Ovary (tissue), 3 donors: ENCODE measurements at regions not wholly inside any gene's neighbourhood (a gene's known extent, or its start where the extent isn't known, plus 50 kb on each side); places are given as distances from the start of the nearest gene placed in this dataset.

ENCODE experiments used
- CTCF ChIP-seq, 3 donors: fragments of 450-650 bp in 2 of 3; fragments of 200-600 bp in 1 of 3; IDR thresholded peaks; one replicate each; pipeline versions ENCODE4 v1.5.1 to v1.8.0; 2016 to 2022; ENCODE audit warnings: antibody characterized with exemption in 3 of 3, mild to moderate bottlenecking in 1 of 3
- EP300 ChIP-seq: sonication (generic); formaldehyde crosslinking; IDR thresholded peaks from one replicate; pipeline ENCODE4 v1.6.1; 2017; ENCODE audit warnings: antibody characterized with exemption
- POLR2A ChIP-seq: fragments of 450-650 bp; IDR thresholded peaks from one replicate; pipeline ENCODE4 v1.6.1; 2017; ENCODE audit warnings: antibody characterized with exemption, mild to moderate bottlenecking, moderate library complexity
- donor health status: DM: no; HTN: no; CAD: no.

- TF ChIP-seq CTCF (IDR thresholded peaks at IDR 0.05) (no peak), POLR2A (no peak), EP300 (no peak)
Measured at GRCh38 chr4:141389649-141390048, 169.0 kb downstream of the ZNF330 start.
